PC-3 (cell line): ENCODE measurements at regions not wholly inside any gene's neighbourhood (a gene's known extent, or its start where the extent isn't known, plus 50 kb on each side); places are given as distances from the start of the nearest gene placed in this dataset.

Source experiments
- EZH2 ChIP-seq: fragments of 300-600 bp; sonication (generic); IDR thresholded peaks from one replicate; pipeline ENCODE4 v1.6.1; 2017; ENCODE audit warnings: antibody characterized with exemption, mild to moderate bottlenecking, low read length; ENCODE audit not compliant: unreplicated experiment
- EZH2phosphoT487 ChIP-seq: fragments of 300-600 bp; sonication (generic); IDR thresholded peaks from 2 replicates; pipeline ENCODE4 v1.6.1; 2018; ENCODE audit warnings: mild to moderate bottlenecking, antibody characterized with exemption, low read length, borderline replicate concordance
- TF ChIP-seq, protein P1 (sequence below): fragments of 300-600 bp; sonication (generic); conservative IDR thresholded peaks from 2 replicates; pipeline ENCODE4 v1.5.1; 2017; ENCODE audit warnings: antibody characterized with exemption, low read depth, mild to moderate bottlenecking, low read length

DNA sequence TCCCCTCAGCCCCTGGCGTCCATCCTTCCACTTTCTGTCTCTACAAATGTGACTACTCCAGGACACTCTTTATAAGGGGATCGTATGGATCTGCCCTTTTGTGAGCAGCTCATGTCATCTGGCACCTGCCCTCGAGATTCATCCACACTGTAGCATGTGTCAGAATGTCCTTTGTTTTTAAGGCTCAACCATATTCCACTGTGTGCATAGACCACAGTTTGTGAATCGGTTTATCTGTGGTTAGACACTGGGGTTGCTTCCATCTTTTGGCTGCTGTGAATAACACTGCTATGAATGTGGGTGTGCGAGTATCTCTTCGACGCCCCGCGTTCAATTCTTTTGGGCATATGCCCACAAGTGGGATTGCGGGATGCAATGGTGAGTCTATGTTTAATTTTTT is 167.9 kb downstream of the NUP210 start:
- TF ChIP-seq, protein P1, sequence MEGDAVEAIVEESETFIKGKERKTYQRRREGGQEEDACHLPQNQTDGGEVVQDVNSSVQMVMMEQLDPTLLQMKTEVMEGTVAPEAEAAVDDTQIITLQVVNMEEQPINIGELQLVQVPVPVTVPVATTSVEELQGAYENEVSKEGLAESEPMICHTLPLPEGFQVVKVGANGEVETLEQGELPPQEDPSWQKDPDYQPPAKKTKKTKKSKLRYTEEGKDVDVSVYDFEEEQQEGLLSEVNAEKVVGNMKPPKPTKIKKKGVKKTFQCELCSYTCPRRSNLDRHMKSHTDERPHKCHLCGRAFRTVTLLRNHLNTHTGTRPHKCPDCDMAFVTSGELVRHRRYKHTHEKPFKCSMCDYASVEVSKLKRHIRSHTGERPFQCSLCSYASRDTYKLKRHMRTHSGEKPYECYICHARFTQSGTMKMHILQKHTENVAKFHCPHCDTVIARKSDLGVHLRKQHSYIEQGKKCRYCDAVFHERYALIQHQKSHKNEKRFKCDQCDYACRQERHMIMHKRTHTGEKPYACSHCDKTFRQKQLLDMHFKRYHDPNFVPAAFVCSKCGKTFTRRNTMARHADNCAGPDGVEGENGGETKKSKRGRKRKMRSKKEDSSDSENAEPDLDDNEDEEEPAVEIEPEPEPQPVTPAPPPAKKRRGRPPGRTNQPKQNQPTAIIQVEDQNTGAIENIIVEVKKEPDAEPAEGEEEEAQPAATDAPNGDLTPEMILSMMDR, result no peak
- TF ChIP-seq EZH2 (no peak), EZH2phosphoT487 (no peak)
